ENCODE measurements at regions not wholly inside any gene's neighbourhood (a gene's known extent, or its start where the extent isn't known, plus 50 kb on each side); places are given as distances from the start of the nearest gene placed in this dataset.

DNA sequence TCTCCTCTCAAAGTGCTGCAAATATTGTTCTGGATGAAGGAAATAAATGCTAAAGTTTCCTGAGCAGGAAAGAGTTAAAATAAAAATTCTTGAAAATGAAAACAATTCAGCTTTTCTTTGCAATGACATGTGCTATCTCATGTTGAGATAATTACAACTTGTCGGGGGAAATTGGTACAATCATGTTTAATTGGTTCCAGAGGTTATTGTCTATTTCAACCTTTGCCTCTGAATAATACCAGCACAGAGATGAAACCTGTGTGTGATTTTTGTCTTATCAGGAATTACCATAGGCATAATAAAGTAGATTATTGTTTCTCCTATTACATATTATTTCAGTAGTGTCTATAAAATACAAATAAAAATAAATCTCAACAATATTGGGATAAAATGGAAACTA lies 305.0 kb downstream of the XPNPEP1 start:
- TF ChIP-seq, protein P1, sequence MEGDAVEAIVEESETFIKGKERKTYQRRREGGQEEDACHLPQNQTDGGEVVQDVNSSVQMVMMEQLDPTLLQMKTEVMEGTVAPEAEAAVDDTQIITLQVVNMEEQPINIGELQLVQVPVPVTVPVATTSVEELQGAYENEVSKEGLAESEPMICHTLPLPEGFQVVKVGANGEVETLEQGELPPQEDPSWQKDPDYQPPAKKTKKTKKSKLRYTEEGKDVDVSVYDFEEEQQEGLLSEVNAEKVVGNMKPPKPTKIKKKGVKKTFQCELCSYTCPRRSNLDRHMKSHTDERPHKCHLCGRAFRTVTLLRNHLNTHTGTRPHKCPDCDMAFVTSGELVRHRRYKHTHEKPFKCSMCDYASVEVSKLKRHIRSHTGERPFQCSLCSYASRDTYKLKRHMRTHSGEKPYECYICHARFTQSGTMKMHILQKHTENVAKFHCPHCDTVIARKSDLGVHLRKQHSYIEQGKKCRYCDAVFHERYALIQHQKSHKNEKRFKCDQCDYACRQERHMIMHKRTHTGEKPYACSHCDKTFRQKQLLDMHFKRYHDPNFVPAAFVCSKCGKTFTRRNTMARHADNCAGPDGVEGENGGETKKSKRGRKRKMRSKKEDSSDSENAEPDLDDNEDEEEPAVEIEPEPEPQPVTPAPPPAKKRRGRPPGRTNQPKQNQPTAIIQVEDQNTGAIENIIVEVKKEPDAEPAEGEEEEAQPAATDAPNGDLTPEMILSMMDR (IDR thresholded peaks at IDR 0.05 in 2 of 3, conservative IDR thresholded peaks at IDR 0.05 in 1 of 3; ENCODE audit: borderline replicate concordance in 1 of 3, insufficient read depth in 1 of 3, low read depth in 2 of 3, low read length in 2 of 3), result no peak
- no peak for TF ChIP-seq SIN3A (IDR thresholded peaks at IDR 0.05; ENCODE audit: low read depth)
- TF ChIP-seq, protein P2, sequence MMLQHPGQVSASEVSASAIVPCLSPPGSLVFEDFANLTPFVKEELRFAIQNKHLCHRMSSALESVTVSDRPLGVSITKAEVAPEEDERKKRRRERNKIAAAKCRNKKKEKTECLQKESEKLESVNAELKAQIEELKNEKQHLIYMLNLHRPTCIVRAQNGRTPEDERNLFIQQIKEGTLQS (IDR thresholded peaks at IDR 0.05), result no peak
- TF ChIP-seq EZH2 (IDR thresholded peaks at IDR 0.05), result no peak
- no peak for TF ChIP-seq ZNF274 (IDR thresholded peaks at IDR 0.05; ENCODE audit: low read depth, low read length)
- TF ChIP-seq, protein P3, sequence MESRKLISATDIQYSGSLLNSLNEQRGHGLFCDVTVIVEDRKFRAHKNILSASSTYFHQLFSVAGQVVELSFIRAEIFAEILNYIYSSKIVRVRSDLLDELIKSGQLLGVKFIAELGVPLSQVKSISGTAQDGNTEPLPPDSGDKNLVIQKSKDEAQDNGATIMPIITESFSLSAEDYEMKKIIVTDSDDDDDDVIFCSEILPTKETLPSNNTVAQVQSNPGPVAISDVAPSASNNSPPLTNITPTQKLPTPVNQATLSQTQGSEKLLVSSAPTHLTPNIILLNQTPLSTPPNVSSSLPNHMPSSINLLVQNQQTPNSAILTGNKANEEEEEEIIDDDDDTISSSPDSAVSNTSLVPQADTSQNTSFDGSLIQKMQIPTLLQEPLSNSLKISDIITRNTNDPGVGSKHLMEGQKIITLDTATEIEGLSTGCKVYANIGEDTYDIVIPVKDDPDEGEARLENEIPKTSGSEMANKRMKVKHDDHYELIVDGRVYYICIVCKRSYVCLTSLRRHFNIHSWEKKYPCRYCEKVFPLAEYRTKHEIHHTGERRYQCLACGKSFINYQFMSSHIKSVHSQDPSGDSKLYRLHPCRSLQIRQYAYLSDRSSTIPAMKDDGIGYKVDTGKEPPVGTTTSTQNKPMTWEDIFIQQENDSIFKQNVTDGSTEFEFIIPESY (IDR thresholded peaks at IDR 0.05; ENCODE audit: extremely low read depth, insufficient replicate concordance, low read length), result no peak
- TF ChIP-seq POLR2AphosphoS5 (IDR thresholded peaks at IDR 0.05; ENCODE audit: low read depth, low read length), result no peak
- TF ChIP-seq, protein P4, sequence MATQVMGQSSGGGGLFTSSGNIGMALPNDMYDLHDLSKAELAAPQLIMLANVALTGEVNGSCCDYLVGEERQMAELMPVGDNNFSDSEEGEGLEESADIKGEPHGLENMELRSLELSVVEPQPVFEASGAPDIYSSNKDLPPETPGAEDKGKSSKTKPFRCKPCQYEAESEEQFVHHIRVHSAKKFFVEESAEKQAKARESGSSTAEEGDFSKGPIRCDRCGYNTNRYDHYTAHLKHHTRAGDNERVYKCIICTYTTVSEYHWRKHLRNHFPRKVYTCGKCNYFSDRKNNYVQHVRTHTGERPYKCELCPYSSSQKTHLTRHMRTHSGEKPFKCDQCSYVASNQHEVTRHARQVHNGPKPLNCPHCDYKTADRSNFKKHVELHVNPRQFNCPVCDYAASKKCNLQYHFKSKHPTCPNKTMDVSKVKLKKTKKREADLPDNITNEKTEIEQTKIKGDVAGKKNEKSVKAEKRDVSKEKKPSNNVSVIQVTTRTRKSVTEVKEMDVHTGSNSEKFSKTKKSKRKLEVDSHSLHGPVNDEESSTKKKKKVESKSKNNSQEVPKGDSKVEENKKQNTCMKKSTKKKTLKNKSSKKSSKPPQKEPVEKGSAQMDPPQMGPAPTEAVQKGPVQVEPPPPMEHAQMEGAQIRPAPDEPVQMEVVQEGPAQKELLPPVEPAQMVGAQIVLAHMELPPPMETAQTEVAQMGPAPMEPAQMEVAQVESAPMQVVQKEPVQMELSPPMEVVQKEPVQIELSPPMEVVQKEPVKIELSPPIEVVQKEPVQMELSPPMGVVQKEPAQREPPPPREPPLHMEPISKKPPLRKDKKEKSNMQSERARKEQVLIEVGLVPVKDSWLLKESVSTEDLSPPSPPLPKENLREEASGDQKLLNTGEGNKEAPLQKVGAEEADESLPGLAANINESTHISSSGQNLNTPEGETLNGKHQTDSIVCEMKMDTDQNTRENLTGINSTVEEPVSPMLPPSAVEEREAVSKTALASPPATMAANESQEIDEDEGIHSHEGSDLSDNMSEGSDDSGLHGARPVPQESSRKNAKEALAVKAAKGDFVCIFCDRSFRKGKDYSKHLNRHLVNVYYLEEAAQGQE (IDR thresholded peaks at IDR 0.05; ENCODE audit: low read depth), result no peak

All from HCT116 (cell line).